ENCODE measurements at regions not wholly inside any gene's neighbourhood (a gene's known extent, or its start where the extent isn't known, plus 50 kb on each side); places are given as distances from the start of the nearest gene placed in this dataset.
A peak's percentile ranks its signal among the peaks of the same experiment; 100 is the strongest.

- TF ChIP-seq CTCF (IDR thresholded peaks at IDR 0.05) = no peak
- no peak for TF ChIP-seq POLR2A (IDR thresholded peaks at IDR 0.05)
- TF ChIP-seq POLR2AphosphoS5 (IDR thresholded peaks at IDR 0.05) = peak; percentile 70
- TF ChIP-seq EP300 (IDR thresholded peaks at IDR 0.05) = no peak
These were observed 744.1 kb upstream of the CHRM3 start for GRCh38 chr1:238642231-238642630.
